ENCODE measurements at regions not wholly inside any gene's neighbourhood (a gene's known extent, or its start where the extent isn't known, plus 50 kb on each side); places are given as distances from the start of the nearest gene placed in this dataset.

DNA sequence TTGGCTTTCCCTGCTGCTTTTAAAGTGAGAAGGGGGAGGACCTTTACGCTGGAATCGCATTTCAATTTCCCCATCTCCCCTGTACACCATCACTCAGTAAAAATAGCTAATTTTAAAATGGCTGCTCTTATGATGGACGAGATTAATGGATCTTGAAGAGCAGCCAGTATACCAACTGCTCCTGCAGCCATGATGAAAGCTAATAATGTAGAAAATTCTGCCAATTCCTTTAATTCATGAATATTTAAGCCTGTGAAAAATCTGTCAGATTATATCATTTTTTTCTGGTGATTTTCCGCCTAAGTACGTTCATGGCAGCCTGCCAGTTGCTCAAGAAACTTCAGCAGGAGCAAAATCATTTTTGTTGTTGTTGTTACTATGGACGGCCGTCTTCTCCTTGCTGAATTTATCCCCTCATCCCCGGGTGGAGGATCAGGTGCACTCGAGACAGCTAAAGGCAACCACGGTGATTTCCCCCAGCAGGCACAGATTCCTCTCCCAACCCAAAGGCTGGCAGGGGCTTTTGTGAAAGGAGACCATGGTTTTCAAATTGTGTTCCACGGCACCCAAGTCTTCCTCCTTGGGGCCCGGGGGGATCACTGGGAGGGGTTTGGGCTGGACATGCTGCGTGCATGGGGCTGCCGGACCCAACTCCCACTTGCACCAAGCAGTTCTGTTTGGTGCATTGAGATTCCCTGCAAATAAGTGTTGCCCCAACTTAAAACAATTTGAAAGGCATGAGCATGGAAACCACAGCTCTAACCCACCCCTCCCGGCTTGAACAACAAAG is 289.6 kb downstream of the UACA start:
- ChIA-PET RAD21 (ENCODE audit: unreplicated experiment) (no interaction called here), SMC1A (ENCODE audit: uncharacterized antibody, unreplicated experiment) (no interaction called here), POLR2A (interaction anchor here (0.6 kb wide), 1 partner anchor 889 kb away, joined by 9 read pairs; no protein-coding TSS in a partner anchor), CTCF (interaction anchor here (3.9 kb wide), 1 partner anchor 7 kb away, joined by 23 read pairs; no protein-coding TSS in a partner anchor)
- in situ Hi-C loops (cut with MboI) (no loop called here), intact Hi-C loops (cut with micrococcal nuclease; ENCODE audit: unreplicated experiment) (no loop called here)
- no peaks in the 10 kb centered on the region; a peak in 1 of 4 replicates for H3K27me3 ChIP-seq (replicated peaks in 1 of 2; ENCODE audit: control insufficient read depth in 2 of 2, insufficient read depth in 2 of 2, low read length in 1 of 2)
- TF ChIP-seq, protein P1, sequence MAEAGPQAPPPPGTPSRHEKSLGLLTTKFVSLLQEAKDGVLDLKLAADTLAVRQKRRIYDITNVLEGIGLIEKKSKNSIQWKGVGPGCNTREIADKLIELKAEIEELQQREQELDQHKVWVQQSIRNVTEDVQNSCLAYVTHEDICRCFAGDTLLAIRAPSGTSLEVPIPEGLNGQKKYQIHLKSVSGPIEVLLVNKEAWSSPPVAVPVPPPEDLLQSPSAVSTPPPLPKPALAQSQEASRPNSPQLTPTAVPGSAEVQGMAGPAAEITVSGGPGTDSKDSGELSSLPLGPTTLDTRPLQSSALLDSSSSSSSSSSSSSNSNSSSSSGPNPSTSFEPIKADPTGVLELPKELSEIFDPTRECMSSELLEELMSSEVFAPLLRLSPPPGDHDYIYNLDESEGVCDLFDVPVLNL (IDR thresholded peaks at IDR 0.05; ENCODE audit: low read depth, low read length), result no peak
- TF ChIP-seq YBX1 (IDR thresholded peaks at IDR 0.05), result no peak
- no peak for TF ChIP-seq FOXM1 (IDR thresholded peaks at IDR 0.05; ENCODE audit: low read depth, low read length)
- no peak for TF ChIP-seq TAF1 (IDR thresholded peaks at IDR 0.05; ENCODE audit: borderline replicate concordance, low read depth, low read length)
- TF ChIP-seq SRF (IDR thresholded peaks at IDR 0.05; ENCODE audit: low read depth in 2 of 2, low read length in 2 of 2), result no peak
- TF ChIP-seq IRF4 (IDR thresholded peaks at IDR 0.05; ENCODE audit: low read depth, low read length), result no peak
- TF ChIP-seq E4F1 (IDR thresholded peaks at IDR 0.05; ENCODE audit: borderline replicate concordance, partially characterized antibody), result no peak
- TF ChIP-seq CREB1 (IDR thresholded peaks at IDR 0.05; ENCODE audit: low read depth), result no peak
- TF ChIP-seq NR2C2 (IDR thresholded peaks at IDR 0.05; ENCODE audit: borderline replicate concordance, control insufficient read depth, insufficient read length, low read depth), result no peak
- no peak overlapping the region for H3K9ac ChIP-seq (ENCODE audit: control insufficient read depth, insufficient read depth, low read length)
- ATAC-seq (no peak), FAIRE-seq (no peak), DNase-seq (ENCODE audit: low read depth, low spot score) (no peak)
- H3K4me3 ChIP-seq, result no peak overlapping the region
- WGBS (ENCODE audit: insufficient coverage, insufficient replicate concordance, low lambda C conversion rate, missing lambda C conversion rate), result 58% methylated on average over 15 of the region's 15 CpGs
- H2AFZ ChIP-seq (ENCODE audit: control insufficient read depth, low read depth, low read length), result no peak overlapping the region
- no peaks in the 10 kb centered on the region for H4K20me1 ChIP-seq (ENCODE audit: control insufficient read depth, insufficient read depth)
- no peak overlapping the region for H3K4me2 ChIP-seq (ENCODE audit: control insufficient read depth, insufficient read depth)
- H3K9me3 ChIP-seq (replicated peaks; ENCODE audit: control insufficient read depth, insufficient read depth, low read length), result no peaks in the 10 kb centered on the region; the same call in 2 of the 3 replicates
- H3K36me3 ChIP-seq (ENCODE audit: control insufficient read depth in 2 of 2, insufficient read depth in 2 of 2, low read length in 1 of 2), result no peaks in the 10 kb centered on the region
- BruUV-seq (replicated peaks), result no TSS peak
- peaks cover 24% of the 10 kb centered on the region for H3K4me1 ChIP-seq (ENCODE audit: control insufficient read depth, insufficient read depth, low read length)
- no peaks in the 10 kb centered on the region for H3K79me2 ChIP-seq (ENCODE audit: control insufficient read depth, insufficient read depth, low read length)
- H3K27ac ChIP-seq (ENCODE audit: control insufficient read depth, insufficient read depth), result no peak overlapping the region
